Ovary (tissue), 7 donors: ENCODE measurements at regions not wholly inside any gene's neighbourhood (a gene's known extent, or its start where the extent isn't known, plus 50 kb on each side); places are given as distances from the start of the nearest gene placed in this dataset.
"Not testable (repeated sequence)": the region's sequence is repeated elsewhere in the genome, so short reads cannot be mapped to it uniquely, and the experiment has no call there.

Experiments used
- DNase-seq, 5 donors: peaks; one replicate each; pipeline ENCODE4 v3.0.0-alpha.2; 2019 to 2020
- H3K27ac ChIP-seq, 2 donors: fragments of 200-600 bp; one replicate each; pipeline versions ENCODE4 v1.5.1 to v1.8.0; 2019 to 2022
- H3K27me3 ChIP-seq: fragments of 200-600 bp; one replicate; pipeline ENCODE4 v1.8.0; 2022
- H3K36me3 ChIP-seq: fragments of 200-600 bp; sonication (generic); one replicate; pipeline ENCODE4 v1.5.1; 2019
- H3K4me1 ChIP-seq: one replicate; pipeline ENCODE4 v1.8.1; 2013; ENCODE audit warnings: mild to moderate bottlenecking, moderate library complexity; ENCODE audit not compliant: insufficient read depth
- H3K4me3 ChIP-seq: fragments of 200-600 bp; sonication (generic); one replicate; pipeline ENCODE4 v1.5.1; 2017
- H3K9me3 ChIP-seq, 2 donors: fragments of 200-600 bp in 1 of 2; sonication (generic) in 1 of 2; one replicate each; pipeline versions ENCODE4 v1.5.1 to v1.8.1; 2013 to 2019; ENCODE audit warnings: mild to moderate bottlenecking in 1 of 2, moderate library complexity in 1 of 2
- EP300 ChIP-seq: sonication (generic); formaldehyde crosslinking; IDR thresholded peaks from one replicate; pipeline ENCODE4 v1.6.1; 2017; ENCODE audit warnings: antibody characterized with exemption
- POLR2A ChIP-seq: fragments of 450-650 bp; IDR thresholded peaks from one replicate; pipeline ENCODE4 v1.6.1; 2017; ENCODE audit warnings: antibody characterized with exemption, mild to moderate bottlenecking, moderate library complexity
- WGBS, 3 donors: extraction: QIAGEN DNeasy Blood & Tissue Kit in 1 of 3; methylation state at CpG; one replicate each; pipeline versions ENCODE4 v1.1.5 to v1.1.7; 2013 to 2017; 5-methylcytosine and 5-hydroxymethylcytosine counted together
- intact Hi-C, 4 donors: fragments of 100-400 bp; cut with DNase I; formaldehyde crosslinking; loops; one replicate each; pipeline versions ENCODE4 v1.11.0 to v1.15.1; 2022 to 2023
- TF ChIP-seq, protein P1 (sequence below), 3 donors: fragments of 450-650 bp in 2 of 3; fragments of 200-600 bp in 1 of 3; IDR thresholded peaks; one replicate each; pipeline versions ENCODE4 v1.5.1 to v1.8.0; 2016 to 2022; ENCODE audit warnings: antibody characterized with exemption in 3 of 3, mild to moderate bottlenecking in 1 of 3
- donor health status: DM: no; HTN: no; CAD: no; lungs with moderate emphysema.
- donor health status: DM: no; HTN: no; CAD: no.
- donor health status: Bipolar disorder and iron deficiency.
- donor health status: DM: no; HTN: no; CAD: no.
- donor health status: DM: yes; HTN: yes; CAD: no.

DNA sequence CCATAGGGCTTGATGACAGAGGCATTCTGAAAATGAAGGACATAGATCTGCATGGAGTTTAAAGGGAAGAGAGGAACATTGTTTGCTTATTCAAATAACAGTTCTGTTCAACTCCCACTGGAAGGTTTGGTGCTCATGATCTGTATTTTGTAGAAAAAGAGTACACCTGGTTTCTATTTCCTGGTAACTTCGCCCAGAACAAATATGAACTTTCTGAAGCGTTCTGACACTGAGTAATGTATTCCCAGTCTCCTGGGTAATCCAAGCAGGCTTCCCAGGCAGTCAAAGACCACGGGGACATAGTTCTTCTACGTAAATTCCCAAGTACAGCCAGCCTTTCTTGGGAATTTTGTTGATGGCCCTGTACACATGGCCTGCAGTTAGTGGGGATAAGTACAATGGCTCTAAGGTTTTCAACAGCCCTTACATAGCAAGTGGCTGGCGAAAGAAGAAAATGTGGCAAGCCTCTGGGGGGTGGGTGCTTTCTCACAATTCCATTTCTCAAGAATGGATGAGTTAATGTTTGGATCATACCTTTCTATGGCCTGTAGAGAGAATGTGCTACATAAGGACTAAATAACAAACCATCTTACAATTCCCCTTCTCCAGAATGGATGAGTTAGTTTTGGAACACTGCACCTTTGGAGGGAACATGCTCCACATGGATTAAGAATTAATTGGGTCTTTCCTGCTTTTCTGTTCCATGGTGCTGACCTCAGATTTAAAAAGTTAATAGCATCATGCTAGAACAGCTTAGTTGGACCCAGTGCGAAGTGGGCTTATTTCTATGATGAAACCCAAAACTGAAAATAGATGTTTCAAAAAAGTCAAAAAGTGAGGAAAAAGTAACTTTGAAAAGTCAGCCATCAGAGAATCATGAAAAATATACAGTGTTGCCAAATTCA lies 52.7 kb downstream of the COL6A6 start:
- WGBS, 3 donors, result 89 to 94% (median 91%) methylated on average over 6 of the region's 6 CpGs

DNA sequence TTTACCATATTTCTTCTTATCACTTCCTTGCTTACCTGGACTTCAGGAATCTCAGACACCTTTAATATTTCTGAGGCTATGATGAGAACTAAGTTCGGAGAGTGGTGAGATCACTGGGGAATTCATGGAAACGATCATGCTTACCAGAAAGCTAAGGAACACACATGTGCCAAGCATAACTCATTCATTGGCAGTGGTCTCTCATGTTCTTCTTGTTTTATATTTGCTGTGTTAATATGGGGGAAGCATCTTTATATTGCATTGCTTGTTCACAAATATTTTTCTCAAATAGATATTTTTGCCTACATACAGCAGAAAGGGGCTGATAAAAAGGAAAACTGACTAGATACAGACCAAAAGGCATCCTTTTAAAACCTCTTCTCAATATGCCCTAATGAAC lies 55.8 kb downstream of the COL6A6 start:
- Histone ChIP-seq H3K9me3 (no peaks in the 10 kb centered on the region), H3K27me3 (no peaks in the 10 kb centered on the region), H3K4me1 (peaks cover 3% of the 10 kb centered on the region), H3K4me3 (no peak overlapping the region), H3K36me3 (no peaks in the 10 kb centered on the region), H3K27ac (no peak overlapping the region)
- TF ChIP-seq, protein P1, sequence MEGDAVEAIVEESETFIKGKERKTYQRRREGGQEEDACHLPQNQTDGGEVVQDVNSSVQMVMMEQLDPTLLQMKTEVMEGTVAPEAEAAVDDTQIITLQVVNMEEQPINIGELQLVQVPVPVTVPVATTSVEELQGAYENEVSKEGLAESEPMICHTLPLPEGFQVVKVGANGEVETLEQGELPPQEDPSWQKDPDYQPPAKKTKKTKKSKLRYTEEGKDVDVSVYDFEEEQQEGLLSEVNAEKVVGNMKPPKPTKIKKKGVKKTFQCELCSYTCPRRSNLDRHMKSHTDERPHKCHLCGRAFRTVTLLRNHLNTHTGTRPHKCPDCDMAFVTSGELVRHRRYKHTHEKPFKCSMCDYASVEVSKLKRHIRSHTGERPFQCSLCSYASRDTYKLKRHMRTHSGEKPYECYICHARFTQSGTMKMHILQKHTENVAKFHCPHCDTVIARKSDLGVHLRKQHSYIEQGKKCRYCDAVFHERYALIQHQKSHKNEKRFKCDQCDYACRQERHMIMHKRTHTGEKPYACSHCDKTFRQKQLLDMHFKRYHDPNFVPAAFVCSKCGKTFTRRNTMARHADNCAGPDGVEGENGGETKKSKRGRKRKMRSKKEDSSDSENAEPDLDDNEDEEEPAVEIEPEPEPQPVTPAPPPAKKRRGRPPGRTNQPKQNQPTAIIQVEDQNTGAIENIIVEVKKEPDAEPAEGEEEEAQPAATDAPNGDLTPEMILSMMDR (IDR thresholded peaks at IDR 0.05), result no peak
- TF ChIP-seq POLR2A, result no peak
- no peak for TF ChIP-seq EP300
- intact Hi-C loops, result loop anchor here in 1 of 4 donors (10.0 kb wide), 1 partner anchor 52 kb away; no protein-coding TSS in a partner anchor
- no peak for DNase-seq
- 62 to 79% (median 79%) methylated on average over 2 of the region's 2 CpGs for WGBS, 3 donors

More for the DNA sequence above, 52.7 kb downstream of the COL6A6 start:
- Histone ChIP-seq H3K4me3 (no peak overlapping the region), H3K36me3 (no peaks in the 10 kb centered on the region), H3K27ac (no peak overlapping the region), H3K4me1 (no peaks in the 10 kb centered on the region), H3K9me3 (no peaks in the 10 kb centered on the region), H3K27me3 (no peaks in the 10 kb centered on the region)
- intact Hi-C loops, result loop anchor here in 1 of 4 donors (10.0 kb wide), 1 partner anchor 55 kb away; no protein-coding TSS in a partner anchor
- DNase-seq, result no peak
- TF ChIP-seq POLR2A, result no peak
- TF ChIP-seq EP300, result no peak
- TF ChIP-seq, protein P1 (IDR thresholded peaks at IDR 0.05), result no peak

DNA sequence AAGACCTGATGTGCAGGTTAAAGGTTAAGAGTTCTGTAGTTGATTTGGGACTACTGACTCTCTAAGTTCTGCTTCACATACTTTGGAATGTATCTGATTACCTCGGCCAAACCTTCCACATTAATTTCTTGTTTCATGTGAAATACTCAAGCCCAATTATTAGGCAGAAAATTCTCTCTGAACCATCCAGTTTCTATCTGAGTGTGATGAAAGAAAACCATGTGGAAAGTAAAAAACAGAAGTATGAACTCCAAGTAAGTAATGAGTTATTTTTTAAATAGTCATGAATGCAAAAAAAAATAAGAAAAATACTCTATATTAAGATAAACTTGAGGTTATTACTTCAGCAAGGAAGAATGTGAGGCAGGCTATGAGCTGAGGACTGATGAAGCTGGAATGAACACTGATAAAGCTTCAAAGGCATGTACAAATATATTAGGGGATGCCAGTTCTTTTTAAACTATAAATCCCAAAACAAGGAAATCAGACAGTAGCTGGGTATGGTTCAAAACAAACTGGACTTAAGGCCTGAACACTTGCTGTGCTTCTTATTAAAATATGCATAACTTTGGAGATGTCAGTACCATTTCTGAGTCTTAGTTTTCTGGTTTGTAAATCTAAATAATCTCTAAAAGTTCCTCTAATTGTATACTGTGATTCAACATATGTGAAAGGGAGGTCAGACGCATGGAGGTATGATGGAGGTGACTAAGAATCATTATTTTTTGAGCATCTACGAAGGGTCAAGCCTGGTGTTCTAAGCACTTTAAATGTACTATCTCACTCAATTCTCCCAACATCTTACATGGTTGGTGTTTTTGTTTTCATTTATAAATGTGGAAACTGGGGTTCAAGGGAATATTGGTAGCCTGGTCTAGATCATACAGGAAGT lies 59.6 kb downstream of the COL6A6 start:
- peaks cover 3% of the 10 kb centered on the region for H3K4me1 ChIP-seq
- H3K27me3 ChIP-seq, result no peaks in the 10 kb centered on the region
- TF ChIP-seq, protein P1 (IDR thresholded peaks at IDR 0.05), result no peak
- TF ChIP-seq EP300 (no peak), POLR2A (no peak)
- no peak overlapping the region for H3K27ac ChIP-seq
- no peaks in the 10 kb centered on the region for H3K9me3 ChIP-seq
- DNase-seq, result no peak
- intact Hi-C loops, result loop anchor here in 1 of 4 donors (10.0 kb wide), 1 partner anchor 48 kb away; no protein-coding TSS in a partner anchor
- WGBS, 3 donors, result 47 to 50% (median 48%) methylated on average over 3 of the region's 3 CpGs
- H3K36me3 ChIP-seq, result no peaks in the 10 kb centered on the region
- no peak overlapping the region for H3K4me3 ChIP-seq

DNA sequence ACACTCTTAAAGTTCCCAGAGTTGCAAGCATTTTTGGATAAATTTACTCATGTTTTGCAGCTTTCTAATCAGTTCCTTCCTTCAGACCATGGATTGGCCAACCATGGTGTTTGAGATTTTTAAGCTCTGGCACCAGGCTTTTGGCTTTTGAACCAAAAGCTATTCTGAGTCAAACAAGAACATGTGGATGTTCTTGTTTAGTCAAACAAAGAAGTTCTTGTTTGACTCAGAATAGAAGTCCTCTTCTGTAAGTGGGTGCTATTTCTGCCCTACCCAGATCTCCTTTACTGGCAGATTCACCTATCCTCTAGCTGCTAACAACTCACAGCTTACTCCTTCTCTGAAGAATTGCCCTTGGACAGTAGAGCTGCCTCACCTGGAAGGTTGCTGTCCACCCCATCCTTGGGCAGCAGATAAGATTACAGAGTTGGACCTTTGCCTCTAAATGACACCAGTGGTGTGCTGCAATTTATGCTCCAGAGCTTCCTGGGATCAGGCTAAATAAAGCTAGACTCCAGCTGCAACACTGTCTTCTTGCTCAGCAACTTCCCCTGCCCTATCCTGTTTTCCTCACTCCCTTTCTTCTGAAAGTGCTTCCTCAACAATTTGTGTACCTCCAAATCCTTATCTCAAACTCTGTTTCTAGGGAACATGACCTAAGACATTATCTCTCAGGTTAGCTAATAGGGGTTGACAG lies 65.6 kb downstream of the COL6A6 start:
- Histone ChIP-seq H3K36me3 (no peaks in the 10 kb centered on the region), H3K4me1 (peaks cover 3% of the 10 kb centered on the region), H3K27me3 (no peaks in the 10 kb centered on the region), H3K4me3 (no peak overlapping the region), H3K9me3 (no peaks in the 10 kb centered on the region), H3K27ac (no peak overlapping the region)
- TF ChIP-seq POLR2A, result no peak
- no peak for TF ChIP-seq EP300
- TF ChIP-seq, protein P1 (IDR thresholded peaks at IDR 0.05), result no peak
- intact Hi-C loops, result no loop called here
- DNase-seq, result no peak

DNA sequence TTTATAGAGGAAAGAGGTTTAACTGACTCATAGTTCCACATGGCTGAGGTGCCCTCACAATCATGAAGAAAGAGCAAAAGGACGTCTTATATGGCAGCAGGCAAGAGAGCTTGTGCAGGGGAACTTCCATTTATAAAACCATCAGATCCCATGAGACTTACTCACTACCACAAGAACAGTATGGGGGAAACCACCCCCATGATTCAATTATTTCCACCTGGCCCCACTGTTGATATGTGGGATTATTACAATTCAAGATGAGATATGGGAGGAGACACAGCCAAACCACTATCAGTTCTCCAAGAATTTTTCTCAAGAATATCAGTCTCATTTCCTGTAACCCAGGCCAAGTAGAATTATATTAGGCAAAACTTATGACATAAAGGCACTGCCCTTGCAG lies 77.8 kb downstream of the COL6A6 start:
- WGBS, 3 donors, result 39 to 68% (median 60%) methylated on average over 1 of the region's 1 CpG
- H3K9me3 ChIP-seq, H3K4me1 ChIP-seq, H3K4me3 ChIP-seq, DNase-seq, intact Hi-C loops, H3K27ac ChIP-seq, H3K36me3 ChIP-seq, H3K27me3 ChIP-seq: not testable (repeated sequence)
